ENCODE measurements at regions not wholly inside any gene's neighbourhood (a gene's known extent, or its start where the extent isn't known, plus 50 kb on each side); places are given as distances from the start of the nearest gene placed in this dataset.

GRCh38 chr13:74706801-74707200 is 572.6 kb upstream of the KLF12 start:
- DNase-seq: no peak

GRCh38 chr13:74705438-74705837 is 571.2 kb upstream of the KLF12 start:
- DNase-seq: no peak

DNA sequence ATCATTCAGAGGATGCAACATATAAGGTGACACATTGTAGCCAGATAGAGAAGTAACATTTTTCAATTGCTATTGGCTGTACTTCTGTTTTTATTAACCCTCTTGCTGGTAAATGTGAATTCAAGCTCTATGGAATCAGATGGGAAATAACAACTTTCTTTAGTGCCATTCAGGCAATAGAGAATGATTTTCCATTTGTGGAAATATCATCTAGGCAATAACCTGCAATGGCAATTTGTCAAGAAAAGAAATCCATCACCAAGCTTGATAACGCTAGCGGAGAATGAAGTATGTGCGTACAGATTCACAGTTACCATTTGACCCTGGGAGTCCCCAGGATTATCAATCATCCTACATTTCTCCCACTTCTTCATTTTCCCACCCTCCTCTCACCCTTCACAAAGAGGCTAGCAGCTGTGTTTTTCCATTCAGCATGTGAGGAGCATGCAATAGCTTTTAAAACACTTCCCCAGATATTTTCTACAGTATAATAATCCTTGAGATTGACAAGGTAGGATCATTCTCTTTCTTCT is 569.7 kb upstream of the KLF12 start:
- DNase-seq: no peak

DNA sequence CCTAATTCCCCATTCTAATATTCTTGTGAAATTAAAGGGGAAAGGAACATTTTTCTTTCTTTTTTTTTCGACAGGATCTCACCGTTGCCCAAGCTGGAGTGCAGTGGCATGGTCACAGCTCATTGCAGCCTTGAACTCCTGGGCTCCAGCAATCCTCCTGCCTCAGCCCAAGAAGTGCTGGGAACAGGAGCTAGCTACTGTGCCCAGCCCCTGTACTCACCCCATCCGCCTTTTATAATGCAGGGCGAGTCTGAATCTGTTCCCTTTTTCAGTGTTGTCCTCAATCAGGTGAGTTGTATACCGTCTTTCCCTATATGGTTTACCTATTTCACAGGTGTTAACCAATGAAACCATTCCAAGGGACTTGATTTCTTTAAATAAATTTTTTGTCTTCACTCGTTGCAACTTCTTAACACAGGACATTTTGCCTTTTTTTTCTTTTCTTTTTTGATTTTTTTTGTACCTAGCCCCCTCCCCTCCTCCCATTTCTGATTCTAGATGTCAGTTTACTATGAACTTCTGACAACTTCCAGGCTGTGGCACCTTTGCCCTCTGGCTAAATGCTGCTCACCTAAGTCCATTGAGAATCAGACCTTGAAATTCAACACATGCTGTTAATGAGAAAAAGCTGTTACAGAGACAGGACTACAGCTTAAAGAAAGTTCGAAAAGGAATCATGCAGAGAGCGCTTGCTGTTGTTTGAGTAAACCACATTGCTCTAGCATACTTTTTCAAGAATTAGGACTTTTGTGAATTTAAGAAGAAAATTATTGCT is 562.1 kb upstream of the KLF12 start:
- DNase-seq: no peak

DNA sequence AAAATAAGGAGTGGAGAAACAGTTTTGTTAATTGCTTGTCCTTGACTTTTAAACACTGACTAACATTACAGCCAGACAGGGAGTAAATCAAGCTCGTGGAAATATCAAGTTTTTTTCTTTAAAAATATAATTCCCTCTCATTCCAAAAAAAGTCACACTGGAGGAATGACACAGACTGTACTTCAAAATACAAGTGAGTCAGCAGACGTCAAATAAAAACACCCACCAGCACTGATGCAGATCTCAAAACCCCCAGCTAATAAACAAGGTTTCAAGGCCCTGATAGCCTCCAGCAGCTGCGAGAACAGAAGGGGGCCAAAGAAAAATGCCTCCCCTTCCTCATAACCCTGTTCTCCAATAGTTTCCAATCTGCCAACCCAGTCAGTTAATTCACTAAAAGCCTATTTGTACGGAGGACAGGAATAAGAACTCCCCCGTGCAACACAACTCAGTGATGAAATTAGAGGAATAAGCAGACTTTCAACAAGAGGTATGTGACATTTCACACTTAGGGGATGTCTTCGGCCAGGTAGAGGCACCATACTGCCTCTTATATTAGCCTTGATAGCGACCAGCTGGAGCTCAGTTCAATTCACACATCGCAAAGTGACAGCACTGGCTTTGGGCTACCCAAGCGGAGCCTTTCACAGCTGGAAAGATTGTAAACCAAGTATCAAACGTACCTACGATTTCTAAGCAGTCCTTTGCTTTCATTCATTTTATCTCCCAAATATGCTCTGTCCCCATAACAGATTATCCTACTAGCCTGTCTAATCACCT is 561.0 kb upstream of the KLF12 start:
- no peak for DNase-seq

GRCh38 chr13:74687442-74688182 is 553.4 kb upstream of the KLF12 start:
- DNase-seq: no peak

GRCh38 chr13:74683411-74683810 is 549.2 kb upstream of the KLF12 start:
- no peak for DNase-seq

GRCh38 chr13:74682746-74683145 is 548.5 kb upstream of the KLF12 start:
- no peak for DNase-seq

DNA sequence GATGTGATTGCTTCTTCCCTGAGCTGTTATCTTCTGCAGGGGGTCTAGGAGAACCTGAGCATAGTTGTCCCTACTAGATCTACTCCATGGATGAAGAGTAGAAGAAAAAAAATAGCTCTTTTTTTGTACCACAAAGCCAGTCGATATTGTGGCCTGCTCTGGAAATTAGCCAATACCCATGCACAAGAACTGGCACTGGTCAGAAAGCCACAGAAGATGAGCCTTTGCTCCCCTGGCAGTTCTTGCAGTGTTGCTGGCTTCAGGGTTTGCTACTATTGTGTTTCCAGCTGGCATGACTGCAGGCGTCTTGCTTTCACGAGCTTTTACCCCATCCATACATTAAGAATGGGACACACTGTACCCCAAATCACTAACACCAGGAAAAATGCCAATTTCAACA is 547.7 kb upstream of the KLF12 start:
- DNase-seq: no peak

DNA sequence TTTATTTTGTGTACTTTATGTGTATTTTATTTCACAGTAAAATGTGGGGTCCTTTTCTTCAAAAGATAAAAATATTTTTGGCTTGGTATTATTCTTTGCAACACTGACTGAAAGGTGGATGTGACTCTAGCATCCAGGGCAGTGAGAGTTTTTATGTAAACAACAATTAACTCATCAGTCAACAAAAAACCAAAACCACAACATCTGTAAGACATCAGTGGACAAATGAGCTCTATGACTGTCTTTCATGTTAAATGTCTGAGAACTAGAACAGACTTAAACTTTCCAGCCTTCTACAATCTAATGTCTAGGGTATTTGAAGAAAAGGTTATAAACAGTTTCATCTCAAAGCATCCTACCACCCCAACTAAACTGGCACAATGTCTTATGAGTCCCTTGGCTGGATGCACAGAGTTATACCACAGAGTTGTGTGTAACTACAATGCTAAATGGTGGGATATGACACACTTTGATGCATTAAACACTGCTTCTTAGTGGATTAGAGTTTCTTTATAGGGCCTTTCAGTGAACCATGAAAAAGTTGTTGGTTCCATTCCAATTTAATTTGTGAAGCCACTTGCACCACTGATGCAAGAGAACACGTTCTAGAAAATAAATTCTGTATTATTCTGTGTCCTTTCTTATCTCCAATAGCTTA is 544.2 kb upstream of the KLF12 start:
- no peak for DNase-seq

- DNase-seq: no peak
Measured at GRCh38 chr13:74675972-74676371, 541.8 kb upstream of the KLF12 start.

GRCh38 chr13:74675182-74675581 is 541.0 kb upstream of the KLF12 start:
- DNase-seq: no peak

DNA sequence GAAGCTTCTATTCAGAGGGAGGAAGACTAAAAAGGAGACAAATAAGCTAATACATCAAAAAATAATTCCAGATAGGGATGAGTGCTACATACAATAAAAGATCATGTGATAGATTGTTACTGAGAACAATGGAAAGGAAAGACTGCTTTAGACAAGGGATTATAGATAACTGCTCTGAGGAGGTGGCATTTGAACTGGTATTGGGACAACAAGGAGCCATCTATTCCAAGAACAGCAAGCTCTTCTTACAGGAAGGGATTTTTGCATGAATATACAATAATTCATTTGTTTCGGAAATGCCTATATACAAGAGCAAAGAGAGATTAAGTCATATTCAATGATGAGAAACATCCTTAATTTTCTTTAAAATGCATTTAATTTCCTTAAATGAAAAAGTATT is 540.5 kb upstream of the KLF12 start:
- DNase-seq: no peak

DNA sequence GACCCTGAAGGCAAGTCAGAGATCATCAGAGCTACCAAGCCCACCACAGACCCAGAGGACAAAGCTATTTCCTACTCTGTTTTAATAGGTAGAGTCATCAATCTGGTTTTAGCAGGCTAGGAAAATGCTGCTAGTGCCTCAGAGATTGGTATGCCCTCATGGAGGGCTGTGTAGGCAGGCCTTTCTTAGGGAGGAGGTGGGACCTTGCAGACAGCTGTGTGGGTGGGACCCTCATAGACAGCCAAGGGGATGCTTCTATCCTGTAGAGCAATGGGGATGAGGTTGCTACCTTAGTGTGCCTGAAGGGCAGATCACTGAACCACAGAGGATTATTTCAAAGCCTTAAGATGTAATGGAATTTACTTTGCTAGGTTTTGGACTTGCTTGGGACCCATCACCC is 534.9 kb upstream of the KLF12 start:
- no peak for DNase-seq

GRCh38 chr13:74667656-74668203 is 533.5 kb upstream of the KLF12 start:
- DNase-seq: no peak

DNA sequence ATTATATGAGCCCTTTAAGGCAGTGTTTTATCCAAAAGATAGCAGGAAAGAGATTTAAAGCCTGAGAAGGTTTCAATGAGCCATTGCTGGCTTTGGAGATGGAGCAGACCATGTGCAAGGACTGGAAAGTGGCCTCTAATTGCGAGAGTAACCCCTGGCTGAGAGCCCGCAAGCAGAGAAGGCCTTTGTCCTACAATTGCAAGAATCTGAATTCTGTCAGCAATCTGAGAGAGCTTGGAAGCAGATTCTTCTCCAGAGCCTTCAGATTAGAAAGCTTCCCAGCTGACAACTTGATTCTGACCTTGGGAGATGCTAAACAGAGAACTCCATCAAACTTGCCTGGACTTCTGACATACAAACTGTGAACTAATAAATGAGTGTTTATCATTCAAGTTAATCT is 528.7 kb upstream of the KLF12 start:
- DNase-seq: no peak

DNA sequence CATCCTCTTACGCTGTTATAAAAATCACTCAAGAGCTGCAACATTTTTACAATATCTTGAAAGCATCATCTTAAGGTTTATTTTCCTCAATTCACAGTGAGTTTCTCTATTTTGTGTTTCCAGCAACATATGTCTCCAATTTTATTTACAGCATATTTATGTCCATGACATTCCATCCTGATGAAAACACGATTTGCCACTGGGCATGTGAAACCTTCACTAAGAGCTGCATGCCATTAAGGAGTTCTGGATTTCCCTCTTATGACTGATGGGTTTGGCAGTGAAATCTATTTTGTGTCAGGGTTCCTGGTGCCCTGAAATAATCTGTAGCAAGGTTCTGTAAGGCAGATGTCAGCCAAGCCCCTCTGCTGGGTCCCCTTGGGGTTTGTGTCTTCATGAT is 527.6 kb upstream of the KLF12 start:
- no peak for DNase-seq

DNA sequence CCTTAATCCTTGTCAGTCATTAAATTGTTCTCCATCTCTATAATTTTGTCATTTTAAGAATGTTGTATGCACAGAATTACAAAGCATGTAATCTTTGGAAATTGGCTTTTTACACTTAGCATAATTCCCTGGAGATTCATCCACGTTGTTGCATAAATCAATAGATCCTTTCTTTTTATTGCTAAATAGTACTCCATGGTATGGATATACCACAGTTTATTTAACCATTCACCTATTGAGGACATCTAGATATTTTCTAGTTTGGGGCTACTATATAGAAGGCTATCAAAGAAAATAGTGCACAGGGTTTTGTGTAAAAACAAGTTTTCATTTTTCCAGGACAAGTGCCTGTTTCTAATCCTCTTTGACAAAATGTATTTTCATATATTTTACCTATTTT is 523.6 kb upstream of the KLF12 start:
- DNase-seq: no peak

DNA sequence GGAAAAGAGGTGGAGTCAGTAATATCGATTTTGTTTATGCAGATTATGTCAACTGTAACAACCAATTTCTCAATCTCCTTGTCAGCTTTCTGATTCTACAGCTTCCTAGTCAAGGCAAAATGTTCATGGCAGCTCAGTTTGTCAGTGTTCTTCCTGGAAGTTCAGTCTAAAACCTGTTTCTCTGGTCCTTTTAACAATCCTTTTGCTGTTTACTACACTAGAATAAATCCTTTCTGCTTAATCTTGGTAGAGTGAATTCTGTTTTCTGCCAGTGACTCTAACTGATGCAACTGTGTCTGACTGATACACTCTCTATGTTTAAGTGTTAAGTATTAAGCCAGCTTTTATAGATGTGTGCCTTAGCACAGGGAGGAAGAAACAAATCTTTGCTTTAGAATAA is 516.9 kb upstream of the KLF12 start:
- no peak for DNase-seq

DNA sequence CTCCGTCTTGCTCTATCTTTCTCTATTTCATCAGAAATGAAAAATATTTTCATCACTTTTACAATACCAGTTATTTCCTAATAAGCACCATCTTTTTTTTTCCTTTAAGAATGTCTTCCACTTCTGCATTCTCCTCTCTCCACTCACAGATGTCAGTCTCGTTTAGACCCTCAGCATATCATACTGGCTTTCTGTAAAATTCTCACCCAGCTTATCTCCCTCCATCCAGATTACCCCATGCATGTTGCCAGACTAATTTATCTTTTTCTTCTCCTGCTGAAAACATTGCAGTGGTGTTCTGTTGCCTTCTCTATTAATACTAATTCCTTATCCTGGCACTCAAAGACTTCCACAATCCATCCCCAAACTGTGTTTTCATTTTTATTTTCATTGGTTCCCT is 513.8 kb upstream of the KLF12 start:
- DNase-seq: no peak

DNA sequence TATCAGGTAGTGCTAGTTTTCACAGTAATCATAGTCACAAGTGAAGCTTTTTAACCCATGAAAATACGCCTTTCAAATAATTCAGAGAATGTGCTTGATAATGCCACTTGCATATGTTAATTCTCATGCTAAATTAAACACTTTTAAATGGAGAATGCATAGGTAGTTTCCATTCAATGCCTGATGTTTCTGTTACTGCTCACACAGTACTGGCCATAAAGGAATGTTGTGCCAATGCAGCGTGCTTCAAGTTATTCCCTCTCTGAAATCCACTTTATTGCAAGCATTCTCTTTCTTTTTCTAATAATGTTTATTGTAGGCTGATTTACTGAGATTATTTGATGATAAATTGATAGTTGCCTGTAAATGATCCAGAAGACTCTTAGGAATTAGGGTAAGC is 513.0 kb upstream of the KLF12 start:
- no peak for DNase-seq

DNA sequence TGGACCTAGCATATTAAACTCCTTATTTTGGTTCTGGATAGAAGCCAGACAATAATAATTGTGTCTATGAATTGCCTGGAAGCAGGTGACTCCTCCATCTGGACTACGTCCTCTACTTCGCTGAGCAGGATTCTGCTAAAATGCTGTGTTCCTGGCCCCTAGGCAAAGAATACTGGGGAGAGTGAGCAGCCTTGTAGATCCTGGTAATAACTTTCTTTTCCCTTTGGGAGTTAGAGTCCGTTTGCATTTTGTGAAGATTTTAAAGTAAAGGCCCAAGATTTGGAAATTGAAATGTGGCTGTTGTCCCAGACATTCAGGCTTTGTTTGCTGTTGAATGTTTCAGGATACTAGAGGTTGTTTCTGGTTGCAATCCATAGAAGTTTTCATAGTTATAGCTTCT is 511.9 kb upstream of the KLF12 start:
- no peak for DNase-seq

- no peak for DNase-seq
Measured at GRCh38 chr13:74645586-74645985, 511.4 kb upstream of the KLF12 start.
